GM12892 (cell line): ENCODE measurements at regions not wholly inside any gene's neighbourhood (a gene's known extent, or its start where the extent isn't known, plus 50 kb on each side); places are given as distances from the start of the nearest gene placed in this dataset.
"Not testable (repeated sequence)": the region's sequence is repeated elsewhere in the genome, so short reads cannot be mapped to it uniquely, and the experiment has no call there.

Source experiments
- POLR2A ChIP-seq: IDR thresholded peaks from 2 replicates; pipeline ENCODE4 v1.6.1; 2011; ENCODE audit warnings: low read depth, low read length, control low read depth
- POLR2AphosphoS5 ChIP-seq: IDR thresholded peaks from 2 replicates; pipeline ENCODE4 v1.6.1; 2011; ENCODE audit warnings: low read depth, low read length, control low read depth

DNA sequence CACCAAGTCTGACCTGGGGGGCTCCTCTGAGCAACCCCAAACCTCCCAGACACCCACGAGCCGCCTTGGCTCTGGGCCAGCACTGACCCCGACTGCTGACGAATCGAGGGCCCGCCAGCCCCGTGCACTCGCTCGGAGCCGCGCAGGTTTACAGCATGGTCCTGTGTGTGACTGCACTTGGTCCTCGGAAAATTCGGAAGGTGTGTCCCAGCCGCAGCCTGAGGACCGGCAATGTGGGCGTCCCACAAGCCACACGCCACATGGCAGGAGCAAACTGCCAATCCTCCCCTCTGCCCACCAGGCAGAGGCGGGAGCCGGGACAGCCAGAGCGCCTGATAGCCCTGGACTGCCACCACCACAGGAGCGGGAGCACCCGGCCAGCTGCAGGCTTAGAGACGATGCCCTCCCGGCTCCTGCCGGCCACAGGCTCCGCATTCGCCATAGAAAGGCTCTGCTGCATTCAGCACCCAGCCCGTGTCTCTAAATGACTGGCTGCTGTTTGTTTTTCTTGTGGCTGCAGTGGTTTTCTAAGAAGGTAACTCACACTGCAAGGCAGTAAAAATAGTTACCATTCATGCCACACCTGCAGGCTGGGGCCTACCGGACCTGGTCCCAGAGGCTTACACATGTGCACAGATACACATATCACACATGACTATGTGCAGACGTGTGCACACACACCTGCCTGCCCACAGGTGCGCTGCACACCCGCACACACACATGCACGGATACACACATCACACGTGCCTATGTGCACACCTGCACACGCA is 5415.3 kb upstream of the TPTE start:
- TF ChIP-seq POLR2A, POLR2AphosphoS5: not testable (repeated sequence)
